A673 (cell line): ENCODE measurements at regions not wholly inside any gene's neighbourhood (a gene's known extent, or its start where the extent isn't known, plus 50 kb on each side); places are given as distances from the start of the nearest gene placed in this dataset.

Source experiments
- EZH2 ChIP-seq: fragments of 200-600 bp; sonication (generic); IDR thresholded peaks from 2 replicates; pipeline ENCODE4 v1.6.1; 2017; ENCODE audit warnings: borderline replicate concordance, low read depth, mild to moderate bottlenecking, mixed read lengths, antibody characterized with exemption, low read length; ENCODE audit not compliant: poor library complexity, severe bottlenecking
- TF ChIP-seq, protein P1 (sequence below): fragments of 300-800, 200-600 bp; sonication (generic); conservative IDR thresholded peaks from 2 replicates; pipeline ENCODE4 v1.5.1; 2017; ENCODE audit warnings: low read depth, mild to moderate bottlenecking, antibody characterized with exemption, low read length, moderate library complexity, mixed read lengths

DNA sequence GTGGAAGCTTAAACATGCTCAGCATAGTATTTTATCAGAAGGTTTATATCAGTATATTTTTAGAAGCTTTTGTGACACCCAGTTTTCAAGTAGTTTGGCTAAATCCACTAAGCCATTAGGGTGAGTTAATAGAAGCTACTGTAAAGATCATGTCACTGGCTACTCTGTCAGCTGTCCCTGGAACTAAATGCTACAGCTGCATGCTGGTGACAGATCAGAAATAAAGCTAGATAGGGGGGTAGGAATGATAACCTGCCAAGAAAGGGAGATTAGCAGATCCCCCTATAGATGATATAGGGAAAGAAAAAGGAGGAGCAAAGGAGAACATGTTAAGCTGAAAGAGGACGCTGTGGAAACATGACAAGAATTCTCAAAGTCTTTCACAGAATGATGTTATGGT, 363.2 kb downstream of the QKI start:
- TF ChIP-seq, protein P1, sequence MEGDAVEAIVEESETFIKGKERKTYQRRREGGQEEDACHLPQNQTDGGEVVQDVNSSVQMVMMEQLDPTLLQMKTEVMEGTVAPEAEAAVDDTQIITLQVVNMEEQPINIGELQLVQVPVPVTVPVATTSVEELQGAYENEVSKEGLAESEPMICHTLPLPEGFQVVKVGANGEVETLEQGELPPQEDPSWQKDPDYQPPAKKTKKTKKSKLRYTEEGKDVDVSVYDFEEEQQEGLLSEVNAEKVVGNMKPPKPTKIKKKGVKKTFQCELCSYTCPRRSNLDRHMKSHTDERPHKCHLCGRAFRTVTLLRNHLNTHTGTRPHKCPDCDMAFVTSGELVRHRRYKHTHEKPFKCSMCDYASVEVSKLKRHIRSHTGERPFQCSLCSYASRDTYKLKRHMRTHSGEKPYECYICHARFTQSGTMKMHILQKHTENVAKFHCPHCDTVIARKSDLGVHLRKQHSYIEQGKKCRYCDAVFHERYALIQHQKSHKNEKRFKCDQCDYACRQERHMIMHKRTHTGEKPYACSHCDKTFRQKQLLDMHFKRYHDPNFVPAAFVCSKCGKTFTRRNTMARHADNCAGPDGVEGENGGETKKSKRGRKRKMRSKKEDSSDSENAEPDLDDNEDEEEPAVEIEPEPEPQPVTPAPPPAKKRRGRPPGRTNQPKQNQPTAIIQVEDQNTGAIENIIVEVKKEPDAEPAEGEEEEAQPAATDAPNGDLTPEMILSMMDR: no peak
- TF ChIP-seq EZH2: no peak
